ENCODE measurements at regions not wholly inside any gene's neighbourhood (a gene's known extent, or its start where the extent isn't known, plus 50 kb on each side); places are given as distances from the start of the nearest gene placed in this dataset.
"Not testable (repeated sequence)": the region's sequence is repeated elsewhere in the genome, so short reads cannot be mapped to it uniquely, and the experiment has no call there.

- DNase-seq (ENCODE audit: low read depth): not testable (repeated sequence)
Measured at GRCh38 chr9:22225856-22226255, 216.8 kb upstream of the CDKN2B start.

- no peak for DNase-seq (ENCODE audit: low read depth)
Measured at GRCh38 chr9:22227986-22228385, 218.6 kb upstream of the DMRTA1 start.

- no peak for DNase-seq (ENCODE audit: low read depth)
Measured at GRCh38 chr9:22228542-22228941, 218.1 kb upstream of the DMRTA1 start.

- no peak for DNase-seq (ENCODE audit: low read depth)
Measured at GRCh38 chr9:22229069-22229468, 217.6 kb upstream of the DMRTA1 start.

GRCh38 chr9:22231309-22231708 is 215.3 kb upstream of the DMRTA1 start:
- DNase-seq (ENCODE audit: low read depth): not testable (repeated sequence)

GRCh38 chr9:22232971-22233370 is 213.7 kb upstream of the DMRTA1 start:
- DNase-seq (ENCODE audit: low read depth): no peak

- DNase-seq (ENCODE audit: low read depth): peak; percentile 63
Measured at GRCh38 chr9:22237497-22238363, 208.9 kb upstream of the DMRTA1 start.

- DNase-seq (ENCODE audit: low read depth): no peak
Measured at GRCh38 chr9:22238809-22239684, 207.6 kb upstream of the DMRTA1 start.

- DNase-seq (ENCODE audit: low read depth): no peak
Measured at GRCh38 chr9:22240619-22241018, 206.0 kb upstream of the DMRTA1 start.

- no peak for DNase-seq (ENCODE audit: low read depth)
Measured at GRCh38 chr9:22241024-22241423, 205.6 kb upstream of the DMRTA1 start.

- no peak for DNase-seq (ENCODE audit: low read depth)
Measured at GRCh38 chr9:22241611-22242010, 205.0 kb upstream of the DMRTA1 start.

GRCh38 chr9:22244139-22245011 is 202.2 kb upstream of the DMRTA1 start:
- DNase-seq (ENCODE audit: low read depth): no peak

- no peak for DNase-seq (ENCODE audit: low read depth)
Measured at GRCh38 chr9:22255337-22255736, 191.3 kb upstream of the DMRTA1 start.

- no peak for DNase-seq (ENCODE audit: low read depth)
Measured at GRCh38 chr9:22256381-22256780, 190.2 kb upstream of the DMRTA1 start.

- no peak for DNase-seq (ENCODE audit: low read depth)
Measured at GRCh38 chr9:22257026-22257816, 189.4 kb upstream of the DMRTA1 start.

GRCh38 chr9:22265038-22265437 is 181.6 kb upstream of the DMRTA1 start:
- DNase-seq (ENCODE audit: low read depth): no peak

GRCh38 chr9:22265534-22265933 is 181.1 kb upstream of the DMRTA1 start:
- DNase-seq (ENCODE audit: low read depth): no peak

GRCh38 chr9:22274477-22274876 is 172.1 kb upstream of the DMRTA1 start:
- DNase-seq (ENCODE audit: low read depth): no peak

- peak; percentile 9 for DNase-seq (ENCODE audit: low read depth)
Measured at GRCh38 chr9:22278426-22278825, 168.2 kb upstream of the DMRTA1 start.

GRCh38 chr9:22279636-22280035 is 167.0 kb upstream of the DMRTA1 start:
- no peak for DNase-seq (ENCODE audit: low read depth)

GRCh38 chr9:22285066-22285465 is 161.6 kb upstream of the DMRTA1 start:
- no peak for DNase-seq (ENCODE audit: low read depth)
